ENCODE measurements at regions not wholly inside any gene's neighbourhood (a gene's known extent, or its start where the extent isn't known, plus 50 kb on each side); places are given as distances from the start of the nearest gene placed in this dataset.

DNA sequence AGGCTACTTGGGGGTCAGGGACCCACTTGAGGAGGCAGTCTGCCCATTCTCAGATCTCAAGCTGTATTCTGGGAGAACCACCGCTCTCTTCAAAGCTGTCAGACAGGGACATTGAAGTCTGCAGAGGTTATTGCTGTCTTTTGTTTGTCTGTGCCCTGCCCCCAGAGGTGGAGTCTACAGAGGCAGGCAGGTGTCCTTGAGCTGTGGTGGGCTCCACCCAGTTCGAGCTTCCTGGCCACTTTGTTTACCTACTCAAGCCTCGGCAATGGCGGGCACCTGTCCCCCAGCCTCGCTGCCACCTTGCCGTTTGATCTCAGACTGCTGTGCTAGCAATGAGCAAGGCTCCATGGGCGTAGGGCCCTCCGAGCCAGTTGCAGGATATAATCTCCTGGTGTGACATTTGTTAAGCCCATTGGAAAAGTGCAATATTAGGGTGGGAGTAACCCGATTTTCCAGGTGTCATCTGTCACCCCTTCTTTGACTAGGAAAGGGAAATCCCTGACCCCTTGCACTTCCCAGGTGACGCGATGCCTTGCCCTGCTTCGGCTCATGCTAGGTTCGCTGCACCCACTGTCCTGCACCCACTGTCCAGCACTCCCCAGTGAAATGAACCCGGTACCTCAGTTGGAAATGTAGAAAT is 96.4 kb downstream of the ZNF92 start (continued):
- TF ChIP-seq, protein P1, sequence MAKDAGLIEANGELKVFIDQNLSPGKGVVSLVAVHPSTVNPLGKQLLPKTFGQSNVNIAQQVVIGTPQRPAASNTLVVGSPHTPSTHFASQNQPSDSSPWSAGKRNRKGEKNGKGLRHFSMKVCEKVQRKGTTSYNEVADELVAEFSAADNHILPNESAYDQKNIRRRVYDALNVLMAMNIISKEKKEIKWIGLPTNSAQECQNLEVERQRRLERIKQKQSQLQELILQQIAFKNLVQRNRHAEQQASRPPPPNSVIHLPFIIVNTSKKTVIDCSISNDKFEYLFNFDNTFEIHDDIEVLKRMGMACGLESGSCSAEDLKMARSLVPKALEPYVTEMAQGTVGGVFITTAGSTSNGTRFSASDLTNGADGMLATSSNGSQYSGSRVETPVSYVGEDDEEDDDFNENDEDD (CRISPR knock-in tag; IDR thresholded peaks at IDR 0.05; ENCODE audit: borderline replicate concordance) = peak; percentile 69
- TF ChIP-seq, protein P2, sequence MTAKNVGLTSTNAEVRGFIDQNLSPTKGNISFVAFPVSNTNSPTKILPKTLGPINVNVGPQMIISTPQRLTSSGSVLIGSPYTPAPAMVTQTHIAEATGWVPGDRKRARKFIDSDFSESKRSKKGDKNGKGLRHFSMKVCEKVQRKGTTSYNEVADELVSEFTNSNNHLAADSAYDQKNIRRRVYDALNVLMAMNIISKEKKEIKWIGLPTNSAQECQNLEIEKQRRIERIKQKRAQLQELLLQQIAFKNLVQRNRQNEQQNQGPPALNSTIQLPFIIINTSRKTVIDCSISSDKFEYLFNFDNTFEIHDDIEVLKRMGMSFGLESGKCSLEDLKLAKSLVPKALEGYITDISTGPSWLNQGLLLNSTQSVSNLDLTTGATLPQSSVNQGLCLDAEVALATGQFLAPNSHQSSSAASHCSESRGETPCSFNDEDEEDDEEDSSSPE (CRISPR knock-in tag; IDR thresholded peaks at IDR 0.05) = peak; percentile 52
- TF ChIP-seq, protein P3, sequence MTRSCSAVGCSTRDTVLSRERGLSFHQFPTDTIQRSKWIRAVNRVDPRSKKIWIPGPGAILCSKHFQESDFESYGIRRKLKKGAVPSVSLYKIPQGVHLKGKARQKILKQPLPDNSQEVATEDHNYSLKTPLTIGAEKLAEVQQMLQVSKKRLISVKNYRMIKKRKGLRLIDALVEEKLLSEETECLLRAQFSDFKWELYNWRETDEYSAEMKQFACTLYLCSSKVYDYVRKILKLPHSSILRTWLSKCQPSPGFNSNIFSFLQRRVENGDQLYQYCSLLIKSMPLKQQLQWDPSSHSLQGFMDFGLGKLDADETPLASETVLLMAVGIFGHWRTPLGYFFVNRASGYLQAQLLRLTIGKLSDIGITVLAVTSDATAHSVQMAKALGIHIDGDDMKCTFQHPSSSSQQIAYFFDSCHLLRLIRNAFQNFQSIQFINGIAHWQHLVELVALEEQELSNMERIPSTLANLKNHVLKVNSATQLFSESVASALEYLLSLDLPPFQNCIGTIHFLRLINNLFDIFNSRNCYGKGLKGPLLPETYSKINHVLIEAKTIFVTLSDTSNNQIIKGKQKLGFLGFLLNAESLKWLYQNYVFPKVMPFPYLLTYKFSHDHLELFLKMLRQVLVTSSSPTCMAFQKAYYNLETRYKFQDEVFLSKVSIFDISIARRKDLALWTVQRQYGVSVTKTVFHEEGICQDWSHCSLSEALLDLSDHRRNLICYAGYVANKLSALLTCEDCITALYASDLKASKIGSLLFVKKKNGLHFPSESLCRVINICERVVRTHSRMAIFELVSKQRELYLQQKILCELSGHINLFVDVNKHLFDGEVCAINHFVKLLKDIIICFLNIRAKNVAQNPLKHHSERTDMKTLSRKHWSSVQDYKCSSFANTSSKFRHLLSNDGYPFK (CRISPR knock-in tag; IDR thresholded peaks at IDR 0.05; ENCODE audit: borderline replicate concordance) = peak; percentile 98
- TF ChIP-seq, protein P4, sequence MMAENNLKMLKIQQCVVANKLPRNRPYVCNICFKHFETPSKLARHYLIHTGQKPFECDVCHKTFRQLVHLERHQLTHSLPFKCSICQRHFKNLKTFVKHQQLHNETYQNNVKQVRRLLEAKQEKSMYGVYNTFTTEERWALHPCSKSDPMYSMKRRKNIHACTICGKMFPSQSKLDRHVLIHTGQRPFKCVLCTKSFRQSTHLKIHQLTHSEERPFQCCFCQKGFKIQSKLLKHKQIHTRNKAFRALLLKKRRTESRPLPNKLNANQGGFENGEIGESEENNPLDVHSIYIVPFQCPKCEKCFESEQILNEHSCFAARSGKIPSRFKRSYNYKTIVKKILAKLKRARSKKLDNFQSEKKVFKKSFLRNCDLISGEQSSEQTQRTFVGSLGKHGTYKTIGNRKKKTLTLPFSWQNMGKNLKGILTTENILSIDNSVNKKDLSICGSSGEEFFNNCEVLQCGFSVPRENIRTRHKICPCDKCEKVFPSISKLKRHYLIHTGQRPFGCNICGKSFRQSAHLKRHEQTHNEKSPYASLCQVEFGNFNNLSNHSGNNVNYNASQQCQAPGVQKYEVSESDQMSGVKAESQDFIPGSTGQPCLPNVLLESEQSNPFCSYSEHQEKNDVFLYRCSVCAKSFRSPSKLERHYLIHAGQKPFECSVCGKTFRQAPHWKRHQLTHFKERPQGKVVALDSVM (CRISPR knock-in tag; IDR thresholded peaks at IDR 0.05) = 0 out of 2 replicates have a peak, but pooled peaks have one; percentile 52
- peak; percentile 75; the same call in 1 of the 2 replicates for TF ChIP-seq SRY (CRISPR knock-in tag; IDR thresholded peaks at IDR 0.05)
- peak; percentile 90; the same call in 1 of the 2 replicates for TF ChIP-seq ZNF788 (CRISPR knock-in tag; IDR thresholded peaks at IDR 0.05; ENCODE audit: borderline replicate concordance)
- peak; percentile 66; the same call in 1 of the 2 replicates for TF ChIP-seq HMG20A (CRISPR knock-in tag; IDR thresholded peaks at IDR 0.05; ENCODE audit: borderline replicate concordance)
- TF ChIP-seq ATF7-NPFF (CRISPR knock-in tag; IDR thresholded peaks at IDR 0.05; ENCODE audit: low read depth) = peak; percentile 67
- 0 out of 2 replicates have a peak, but pooled peaks have one; percentile 39 for TF ChIP-seq SNAI1 (CRISPR knock-in tag; IDR thresholded peaks at IDR 0.05; ENCODE audit: borderline replicate concordance)
- TF ChIP-seq PITX1 (CRISPR knock-in tag; IDR thresholded peaks at IDR 0.05) = peak; percentile 53; the same call in 1 of the 2 replicates
- peak; percentile 65 for TF ChIP-seq YY1 (IDR thresholded peaks at IDR 0.05; ENCODE audit: insufficient read depth, insufficient replicate concordance, low read depth, low read length)
- peak; percentile 80; the same call in 1 of the 2 replicates for TF ChIP-seq ZNF350 (CRISPR knock-in tag; IDR thresholded peaks at IDR 0.05; ENCODE audit: borderline replicate concordance, low read depth)
- TF ChIP-seq, protein P5, sequence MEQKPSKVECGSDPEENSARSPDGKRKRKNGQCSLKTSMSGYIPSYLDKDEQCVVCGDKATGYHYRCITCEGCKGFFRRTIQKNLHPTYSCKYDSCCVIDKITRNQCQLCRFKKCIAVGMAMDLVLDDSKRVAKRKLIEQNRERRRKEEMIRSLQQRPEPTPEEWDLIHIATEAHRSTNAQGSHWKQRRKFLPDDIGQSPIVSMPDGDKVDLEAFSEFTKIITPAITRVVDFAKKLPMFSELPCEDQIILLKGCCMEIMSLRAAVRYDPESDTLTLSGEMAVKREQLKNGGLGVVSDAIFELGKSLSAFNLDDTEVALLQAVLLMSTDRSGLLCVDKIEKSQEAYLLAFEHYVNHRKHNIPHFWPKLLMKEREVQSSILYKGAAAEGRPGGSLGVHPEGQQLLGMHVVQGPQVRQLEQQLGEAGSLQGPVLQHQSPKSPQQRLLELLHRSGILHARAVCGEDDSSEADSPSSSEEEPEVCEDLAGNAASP (CRISPR knock-in tag; IDR thresholded peaks at IDR 0.05; ENCODE audit: borderline replicate concordance) = peak; percentile 47; the same call in 1 of the 2 replicates
- peak; percentile 78; the same call in 1 of the 2 replicates for TF ChIP-seq ZBTB38 (CRISPR knock-in tag; IDR thresholded peaks at IDR 0.05)
- TF ChIP-seq SOX13 (IDR thresholded peaks at IDR 0.05) = 0 out of 2 replicates have a peak, but pooled peaks have one; percentile 27
- peak in 1 of 2 experiments; percentile 84; a peak in 2 of 4 replicates for TF ChIP-seq SOX13 (CRISPR knock-in tag; conservative IDR thresholded peaks at IDR 0.05 in 1 of 2, IDR thresholded peaks at IDR 0.05 in 1 of 2)
- TF ChIP-seq, protein P6, sequence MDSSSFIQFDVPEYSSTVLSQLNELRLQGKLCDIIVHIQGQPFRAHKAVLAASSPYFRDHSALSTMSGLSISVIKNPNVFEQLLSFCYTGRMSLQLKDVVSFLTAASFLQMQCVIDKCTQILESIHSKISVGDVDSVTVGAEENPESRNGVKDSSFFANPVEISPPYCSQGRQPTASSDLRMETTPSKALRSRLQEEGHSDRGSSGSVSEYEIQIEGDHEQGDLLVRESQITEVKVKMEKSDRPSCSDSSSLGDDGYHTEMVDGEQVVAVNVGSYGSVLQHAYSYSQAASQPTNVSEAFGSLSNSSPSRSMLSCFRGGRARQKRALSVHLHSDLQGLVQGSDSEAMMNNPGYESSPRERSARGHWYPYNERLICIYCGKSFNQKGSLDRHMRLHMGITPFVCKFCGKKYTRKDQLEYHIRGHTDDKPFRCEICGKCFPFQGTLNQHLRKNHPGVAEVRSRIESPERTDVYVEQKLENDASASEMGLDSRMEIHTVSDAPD (CRISPR knock-in tag; IDR thresholded peaks at IDR 0.05) = peak; percentile 60; the same call in 1 of the 2 replicates
